ENCODE measurements at regions not wholly inside any gene's neighbourhood (a gene's known extent, or its start where the extent isn't known, plus 50 kb on each side); places are given as distances from the start of the nearest gene placed in this dataset.
"Not testable (repeated sequence)": the region's sequence is repeated elsewhere in the genome, so short reads cannot be mapped to it uniquely, and the experiment has no call there.

- FAIRE-seq, result no peak
- H3K4me3 ChIP-seq (ENCODE audit: low read depth in 1 of 3, low read length in 3 of 3), result no peak overlapping the region
- WGBS, 3 donors, result 60 to 78% (median 75%) methylated on average over 5 of the region's 5 CpGs
- no peaks in the 10 kb centered on the region for H3K4me1 ChIP-seq (ENCODE audit: control insufficient read depth in 3 of 3, insufficient read depth in 2 of 3, low read depth in 1 of 3, low read length in 2 of 3)
- no peaks in the 10 kb centered on the region for H3K9me3 ChIP-seq (ENCODE audit: control insufficient read depth in 2 of 2, insufficient read depth in 1 of 2, low read depth in 1 of 2, low read length in 1 of 2)
- no peak for DNase-seq
- no peaks in the 10 kb centered on the region for H3K36me3 ChIP-seq (ENCODE audit: control insufficient read depth in 3 of 3, insufficient read depth in 2 of 3, low read depth in 1 of 3, low read length in 3 of 3)
- H3K27me3 ChIP-seq (ENCODE audit: control insufficient read depth in 3 of 3, insufficient read depth in 3 of 3, low read length in 3 of 3), result no peaks in the 10 kb centered on the region
- H3K27ac ChIP-seq (ENCODE audit: low read depth in 1 of 3, low read length in 2 of 3), result no peak overlapping the region
Measured at GRCh38 chrX:144042271-144042670, 158.4 kb downstream of the UBE2NL start.

- DNase-seq (no peak), FAIRE-seq (no peak)
- no peaks in the 10 kb centered on the region for H3K9me3 ChIP-seq (ENCODE audit: control insufficient read depth in 2 of 2, insufficient read depth in 1 of 2, low read depth in 1 of 2, low read length in 1 of 2)
- H3K27ac ChIP-seq (ENCODE audit: low read depth in 1 of 3, low read length in 2 of 3), result no peak overlapping the region
- no peaks in the 10 kb centered on the region for H3K36me3 ChIP-seq (ENCODE audit: control insufficient read depth in 3 of 3, insufficient read depth in 2 of 3, low read depth in 1 of 3, low read length in 3 of 3)
- H3K27me3 ChIP-seq (ENCODE audit: control insufficient read depth in 3 of 3, insufficient read depth in 3 of 3, low read length in 3 of 3), result no peaks in the 10 kb centered on the region
- WGBS, 3 donors, result 47 to 76% (median 62%) methylated on average over 1 of the region's 1 CpG
- no peak overlapping the region for H3K4me3 ChIP-seq (ENCODE audit: low read depth in 1 of 3, low read length in 3 of 3)
- H3K4me1 ChIP-seq (ENCODE audit: control insufficient read depth in 3 of 3, insufficient read depth in 2 of 3, low read depth in 1 of 3, low read length in 2 of 3), result no peaks in the 10 kb centered on the region
Measured at GRCh38 chrX:144075432-144075831, 191.6 kb downstream of the UBE2NL start.

GRCh38 chrX:144082237-144082636 is 198.4 kb downstream of the UBE2NL start:
- H3K4me3 ChIP-seq (ENCODE audit: low read depth in 1 of 3, low read length in 3 of 3); H3K27ac ChIP-seq (ENCODE audit: low read depth in 1 of 3, low read length in 2 of 3); FAIRE-seq; H3K27me3 ChIP-seq (ENCODE audit: control insufficient read depth in 3 of 3, insufficient read depth in 3 of 3, low read length in 3 of 3); H3K36me3 ChIP-seq (ENCODE audit: control insufficient read depth in 3 of 3, insufficient read depth in 2 of 3, low read depth in 1 of 3, low read length in 3 of 3); H3K9me3 ChIP-seq (ENCODE audit: control insufficient read depth in 2 of 2, insufficient read depth in 1 of 2, low read depth in 1 of 2, low read length in 1 of 2); H3K4me1 ChIP-seq (ENCODE audit: control insufficient read depth in 3 of 3, insufficient read depth in 2 of 3, low read depth in 1 of 3, low read length in 2 of 3); DNase-seq: not testable (repeated sequence)
- 76 to 87% (median 83%) methylated on average over 3 to 5 of the region's 5 CpGs for WGBS, 3 donors

GRCh38 chrX:144089674-144090073 is 205.8 kb downstream of the UBE2NL start:
- H3K27me3 ChIP-seq (ENCODE audit: control insufficient read depth in 3 of 3, insufficient read depth in 3 of 3, low read length in 3 of 3); H3K9me3 ChIP-seq (ENCODE audit: control insufficient read depth in 2 of 2, insufficient read depth in 1 of 2, low read depth in 1 of 2, low read length in 1 of 2); FAIRE-seq; H3K4me1 ChIP-seq (ENCODE audit: control insufficient read depth in 3 of 3, insufficient read depth in 2 of 3, low read depth in 1 of 3, low read length in 2 of 3); H3K36me3 ChIP-seq (ENCODE audit: control insufficient read depth in 3 of 3, insufficient read depth in 2 of 3, low read depth in 1 of 3, low read length in 3 of 3); H3K4me3 ChIP-seq (ENCODE audit: low read depth in 1 of 3, low read length in 3 of 3); H3K27ac ChIP-seq (ENCODE audit: low read depth in 1 of 3, low read length in 2 of 3); DNase-seq: not testable (repeated sequence)
- no CpG with 5 or more reads among the region's 1 CpG for WGBS, 3 donors

DNA sequence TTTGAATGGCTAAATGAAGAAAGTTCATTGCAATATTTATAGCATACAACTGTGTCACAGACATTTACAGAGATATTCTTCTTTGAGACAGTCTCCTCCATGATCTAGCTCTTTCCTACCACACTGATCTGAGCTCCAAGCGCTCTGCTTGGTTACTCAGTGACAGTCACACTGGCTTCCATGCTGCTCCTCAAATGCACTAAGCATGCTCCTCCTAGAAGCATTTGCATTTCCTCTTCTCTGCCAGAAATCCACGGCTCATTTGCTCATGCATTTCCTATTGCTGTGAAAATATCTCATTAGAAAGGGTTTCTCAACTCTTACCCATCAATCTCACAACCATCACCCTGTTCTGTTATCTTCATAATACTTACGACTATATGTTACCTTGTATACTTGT is 208.2 kb downstream of the UBE2NL start:
- DNase-seq; FAIRE-seq; H3K27ac ChIP-seq (ENCODE audit: low read depth in 1 of 3, low read length in 2 of 3); H3K36me3 ChIP-seq (ENCODE audit: control insufficient read depth in 3 of 3, insufficient read depth in 2 of 3, low read depth in 1 of 3, low read length in 3 of 3); H3K27me3 ChIP-seq (ENCODE audit: control insufficient read depth in 3 of 3, insufficient read depth in 3 of 3, low read length in 3 of 3); H3K4me3 ChIP-seq (ENCODE audit: low read depth in 1 of 3, low read length in 3 of 3); H3K4me1 ChIP-seq (ENCODE audit: control insufficient read depth in 3 of 3, insufficient read depth in 2 of 3, low read depth in 1 of 3, low read length in 2 of 3); H3K9me3 ChIP-seq (ENCODE audit: control insufficient read depth in 2 of 2, insufficient read depth in 1 of 2, low read depth in 1 of 2, low read length in 1 of 2): not testable (repeated sequence)
- no CpG with 5 or more reads among the region's 3 CpGs for WGBS, 3 donors

- H3K9me3 ChIP-seq (ENCODE audit: control insufficient read depth in 2 of 2, insufficient read depth in 1 of 2, low read depth in 1 of 2, low read length in 1 of 2); H3K27me3 ChIP-seq (ENCODE audit: control insufficient read depth in 3 of 3, insufficient read depth in 3 of 3, low read length in 3 of 3); H3K4me1 ChIP-seq (ENCODE audit: control insufficient read depth in 3 of 3, insufficient read depth in 2 of 3, low read depth in 1 of 3, low read length in 2 of 3); FAIRE-seq; H3K27ac ChIP-seq (ENCODE audit: low read depth in 1 of 3, low read length in 2 of 3); H3K36me3 ChIP-seq (ENCODE audit: control insufficient read depth in 3 of 3, insufficient read depth in 2 of 3, low read depth in 1 of 3, low read length in 3 of 3); H3K4me3 ChIP-seq (ENCODE audit: low read depth in 1 of 3, low read length in 3 of 3); DNase-seq: not testable (repeated sequence)
- WGBS, 3 donors, result 43% methylated on average over 1 of the region's 1 CpG; no CpG with 5 or more reads in 2 of the 3 donors
Measured at GRCh38 chrX:144119490-144119889, 235.6 kb downstream of the UBE2NL start.

DNA sequence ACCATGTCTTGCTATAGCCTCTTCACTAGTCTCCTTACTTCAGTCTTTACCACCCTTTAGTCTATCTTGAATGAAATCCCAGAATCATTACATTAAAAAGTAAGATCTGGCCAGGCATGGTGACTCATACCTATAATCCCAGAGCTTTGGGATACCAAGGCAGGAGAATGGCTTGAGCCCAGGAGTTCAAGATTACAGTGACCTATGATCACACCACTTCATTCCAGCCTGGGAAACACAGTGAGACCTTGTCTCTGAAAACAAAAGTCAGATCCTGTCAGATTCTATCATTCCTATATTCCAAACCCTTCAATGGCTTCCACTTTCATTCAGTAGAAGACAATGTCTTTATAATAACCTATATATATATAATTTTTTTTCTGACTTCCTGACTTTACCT is 237.7 kb downstream of the UBE2NL start:
- H3K9me3 ChIP-seq (ENCODE audit: control insufficient read depth in 2 of 2, insufficient read depth in 1 of 2, low read depth in 1 of 2, low read length in 1 of 2); H3K27me3 ChIP-seq (ENCODE audit: control insufficient read depth in 3 of 3, insufficient read depth in 3 of 3, low read length in 3 of 3); H3K4me3 ChIP-seq (ENCODE audit: low read depth in 1 of 3, low read length in 3 of 3); H3K4me1 ChIP-seq (ENCODE audit: control insufficient read depth in 3 of 3, insufficient read depth in 2 of 3, low read depth in 1 of 3, low read length in 2 of 3); H3K36me3 ChIP-seq (ENCODE audit: control insufficient read depth in 3 of 3, insufficient read depth in 2 of 3, low read depth in 1 of 3, low read length in 3 of 3); DNase-seq; H3K27ac ChIP-seq (ENCODE audit: low read depth in 1 of 3, low read length in 2 of 3): not testable (repeated sequence)
- FAIRE-seq, result peak; percentile 44

DNA sequence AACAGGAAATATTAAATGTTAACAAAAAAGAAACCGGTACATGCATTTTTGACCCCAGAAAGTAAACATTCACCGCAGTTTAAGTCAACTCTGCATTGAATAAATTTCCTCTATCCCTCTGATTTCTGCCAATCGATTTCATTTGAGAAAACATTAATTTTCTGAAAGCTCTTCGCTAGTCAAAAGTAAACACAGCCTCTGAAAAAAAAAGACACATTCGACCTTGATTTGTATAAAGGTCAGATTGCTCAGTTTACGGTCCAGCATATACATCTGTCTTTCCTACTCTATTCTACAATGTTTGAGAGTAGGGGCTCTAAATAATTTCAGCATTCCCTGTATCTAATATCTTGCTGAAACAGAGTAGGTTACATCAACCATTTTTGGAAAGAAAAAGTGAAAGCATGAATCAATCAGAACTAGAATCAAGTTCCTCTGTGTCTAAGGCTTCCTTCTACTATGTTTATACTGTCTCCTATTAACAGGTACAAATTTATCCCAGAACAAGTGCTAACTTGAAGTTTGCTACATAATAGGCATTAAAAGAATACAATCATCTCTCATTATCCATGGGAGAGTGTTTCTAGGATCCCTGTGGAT is 243.8 kb downstream of the UBE2NL start:
- not testable (repeated sequence) for DNase-seq; H3K4me3 ChIP-seq (ENCODE audit: low read depth in 1 of 3, low read length in 3 of 3); H3K27ac ChIP-seq (ENCODE audit: low read depth in 1 of 3, low read length in 2 of 3); H3K27me3 ChIP-seq (ENCODE audit: control insufficient read depth in 3 of 3, insufficient read depth in 3 of 3, low read length in 3 of 3); H3K36me3 ChIP-seq (ENCODE audit: control insufficient read depth in 3 of 3, insufficient read depth in 2 of 3, low read depth in 1 of 3, low read length in 3 of 3); H3K4me1 ChIP-seq (ENCODE audit: control insufficient read depth in 3 of 3, insufficient read depth in 2 of 3, low read depth in 1 of 3, low read length in 2 of 3); H3K9me3 ChIP-seq (ENCODE audit: control insufficient read depth in 2 of 2, insufficient read depth in 1 of 2, low read depth in 1 of 2, low read length in 1 of 2)
- WGBS, 3 donors, result 31 to 41% (median 38%) methylated on average over 4 to 5 of the region's 6 CpGs
- FAIRE-seq, result peak; percentile 97

DNA sequence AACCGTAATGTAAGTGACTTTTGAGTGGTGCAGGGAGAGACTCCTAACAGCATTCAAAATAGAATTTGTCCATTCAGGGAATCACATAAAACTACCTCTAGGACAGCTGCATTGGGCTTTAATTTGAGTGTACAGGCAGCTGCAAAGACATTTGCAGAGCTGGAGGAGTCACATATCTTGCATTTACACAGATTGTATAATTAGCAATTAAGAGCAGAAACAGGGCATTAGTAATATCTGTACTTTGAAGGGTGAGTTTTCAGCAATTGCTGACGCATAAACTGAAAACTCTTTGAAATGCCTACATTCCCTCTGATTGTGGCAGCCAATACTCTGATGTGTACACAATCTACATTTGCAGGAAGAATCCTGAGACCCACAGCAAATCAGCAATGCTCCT is 245.6 kb downstream of the UBE2NL start:
- not testable (repeated sequence) for H3K4me1 ChIP-seq (ENCODE audit: control insufficient read depth in 3 of 3, insufficient read depth in 2 of 3, low read depth in 1 of 3, low read length in 2 of 3); DNase-seq; H3K4me3 ChIP-seq (ENCODE audit: low read depth in 1 of 3, low read length in 3 of 3); H3K9me3 ChIP-seq (ENCODE audit: control insufficient read depth in 2 of 2, insufficient read depth in 1 of 2, low read depth in 1 of 2, low read length in 1 of 2); H3K27me3 ChIP-seq (ENCODE audit: control insufficient read depth in 3 of 3, insufficient read depth in 3 of 3, low read length in 3 of 3); H3K36me3 ChIP-seq (ENCODE audit: control insufficient read depth in 3 of 3, insufficient read depth in 2 of 3, low read depth in 1 of 3, low read length in 3 of 3); H3K27ac ChIP-seq (ENCODE audit: low read depth in 1 of 3, low read length in 2 of 3)
- FAIRE-seq, result peak; percentile 10
- 63 to 71% (median 64%) methylated on average over 1 of the region's 2 CpGs for WGBS, 3 donors
